Left renal pelvis (tissue), 4 donors: ENCODE measurements at regions not wholly inside any gene's neighbourhood (a gene's known extent, or its start where the extent isn't known, plus 50 kb on each side); places are given as distances from the start of the nearest gene placed in this dataset.

ENCODE experiments used
- DNase-seq, 4 donors: peaks; one replicate each; pipeline ENCODE4 v3.0.0-alpha.2; 2013; ENCODE audit warnings: low read depth in 4 of 4, low spot score in 3 of 4

GRCh38 chr6:1513215-1513780 lies 96.4 kb upstream of the FOXC1 start:
- no peak for DNase-seq

GRCh38 chr6:1514078-1514477 lies 95.6 kb upstream of the FOXC1 start:
- no peak for DNase-seq

DNA sequence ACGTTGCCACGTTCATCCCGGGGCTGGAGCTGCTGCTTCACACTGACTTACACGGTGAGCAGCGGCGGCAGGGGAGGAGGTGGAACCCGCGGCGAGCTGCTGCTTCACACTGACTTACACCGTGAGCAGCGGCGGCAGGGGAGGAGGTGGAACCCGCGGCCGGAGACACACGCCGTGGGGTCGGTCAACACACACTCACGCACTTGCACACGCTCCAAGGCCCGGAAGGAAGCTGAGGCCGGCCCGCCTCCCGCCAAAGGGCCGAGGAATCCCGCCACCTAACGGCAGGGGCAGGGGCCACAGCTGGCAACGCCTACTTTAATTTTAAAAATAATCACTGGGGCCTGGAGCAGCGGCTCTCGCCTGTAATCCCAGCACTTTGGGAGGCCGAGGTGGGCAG lies 94.4 kb upstream of the FOXC1 start:
- DNase-seq, result no peak

DNA sequence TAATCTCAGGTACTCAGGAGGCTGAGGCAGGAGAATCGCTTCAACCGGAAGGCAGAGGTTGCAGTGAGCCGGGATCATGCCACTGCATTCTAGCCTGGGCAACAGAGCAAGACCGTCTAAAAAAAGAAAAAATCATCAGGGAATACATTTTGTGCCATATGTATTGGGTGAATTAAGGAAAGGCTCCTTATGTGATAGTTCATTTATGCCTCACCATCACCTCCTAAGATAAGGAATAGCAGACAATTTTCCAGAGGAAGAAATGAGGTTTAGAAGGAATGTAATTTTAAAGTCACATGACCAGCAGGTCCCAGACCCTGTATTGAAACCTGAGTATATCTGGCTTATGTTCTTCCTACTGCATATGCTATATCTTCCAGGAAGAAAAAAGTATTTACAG lies 93.9 kb upstream of the FOXC1 start:
- DNase-seq, result no peak

DNA sequence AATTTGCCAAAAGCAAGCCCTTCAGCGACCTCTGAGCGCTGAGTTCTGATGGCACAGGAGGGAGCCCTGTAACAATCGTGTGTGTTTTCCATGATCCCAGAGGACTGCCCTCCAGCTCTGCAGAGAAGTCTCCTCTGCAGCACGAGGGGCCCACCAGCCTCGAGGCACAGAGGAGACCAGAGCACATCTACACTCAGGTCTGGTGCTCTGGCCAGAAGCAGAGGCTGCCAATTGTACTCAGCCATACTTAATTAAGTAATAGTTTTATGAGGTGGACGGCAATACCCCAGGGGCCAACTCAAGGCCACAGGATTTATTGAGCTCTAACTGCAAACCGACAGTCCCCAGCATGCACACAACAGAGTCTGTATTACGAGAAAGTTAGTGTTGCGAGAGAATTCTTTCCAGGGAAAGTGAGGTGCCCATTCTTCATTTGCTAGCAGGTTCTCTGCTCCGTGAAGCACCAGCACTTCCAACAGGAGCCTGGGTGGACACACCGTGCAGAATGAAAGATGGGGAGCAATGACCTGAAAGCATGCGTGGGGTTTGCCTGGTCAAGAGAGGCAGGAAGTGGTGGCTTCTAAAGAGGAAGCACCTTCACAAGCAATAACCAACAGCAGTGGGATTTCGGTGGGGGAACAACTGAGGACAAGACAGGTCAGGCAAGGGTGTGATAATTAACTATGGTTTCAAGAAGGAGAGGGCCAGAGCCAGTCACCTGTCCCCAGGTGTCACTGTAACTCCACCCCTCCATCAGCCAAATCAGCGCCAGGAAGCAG lies 92.8 kb upstream of the FOXC1 start:
- no peak for DNase-seq

- no peak for DNase-seq
Measured at GRCh38 chr6:1518855-1519254, 90.9 kb upstream of the FOXC1 start.

GRCh38 chr6:1519597-1519996 lies 90.1 kb upstream of the FOXC1 start:
- no peak for DNase-seq

DNA sequence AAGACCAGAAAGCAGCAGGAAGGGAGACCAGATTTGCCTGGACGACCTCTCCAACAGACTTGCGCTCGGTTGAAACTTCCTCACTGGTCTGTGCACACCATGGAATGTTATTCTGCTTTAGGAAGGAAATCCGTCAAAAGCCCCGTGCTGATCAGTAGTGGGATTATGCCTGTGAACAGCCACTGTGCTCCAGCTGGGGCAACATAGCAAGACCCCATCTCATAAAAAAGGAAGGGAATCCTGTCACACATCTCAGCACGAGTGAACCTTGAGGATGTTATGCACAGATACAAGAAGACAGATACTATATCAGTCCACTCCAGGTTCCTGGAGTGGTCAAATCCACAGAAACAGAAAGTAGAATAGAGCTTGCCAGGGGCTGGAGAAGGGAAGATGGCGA lies 86.9 kb upstream of the FOXC1 start:
- no peak for DNase-seq

- peak in 3 of 4 donors; percentile 36 to 65 (median 42) for DNase-seq
Measured at GRCh38 chr6:1524040-1524480, 85.7 kb upstream of the FOXC1 start.

- DNase-seq, result no peak
Measured at GRCh38 chr6:1525364-1526038, 84.2 kb upstream of the FOXC1 start.

DNA sequence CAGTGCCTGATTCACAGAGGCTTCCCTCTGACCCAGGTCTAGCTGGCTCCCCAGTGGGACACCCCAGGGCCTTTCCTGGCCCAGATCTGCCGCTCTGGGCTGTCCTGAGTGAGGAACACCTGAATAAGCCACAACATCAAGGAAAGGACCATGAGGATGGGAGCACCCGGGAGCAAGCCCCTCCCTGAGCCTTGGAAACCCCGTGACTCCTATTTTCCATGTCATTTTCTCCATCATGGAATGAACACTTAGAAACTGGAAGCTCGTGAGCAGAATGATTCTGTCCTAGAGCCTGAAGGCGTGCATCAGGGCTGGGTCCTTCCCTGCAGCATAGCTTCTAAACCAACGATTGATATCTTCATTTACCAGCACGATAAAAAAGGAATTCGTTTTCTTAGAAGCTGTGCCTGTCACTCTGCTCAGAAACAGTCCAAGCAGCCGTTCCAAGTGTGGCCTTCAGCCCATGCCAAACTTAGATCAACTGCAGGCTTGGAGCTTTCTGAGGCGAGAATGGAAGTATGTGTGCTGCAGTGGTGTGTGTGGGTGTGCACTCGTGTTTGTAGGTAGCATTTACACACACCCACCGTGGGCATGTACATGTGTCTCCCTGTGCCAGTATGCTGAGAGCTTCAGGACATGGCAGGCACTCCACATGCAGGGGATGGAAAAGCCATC lies 83.2 kb upstream of the FOXC1 start:
- no peak for DNase-seq

DNA sequence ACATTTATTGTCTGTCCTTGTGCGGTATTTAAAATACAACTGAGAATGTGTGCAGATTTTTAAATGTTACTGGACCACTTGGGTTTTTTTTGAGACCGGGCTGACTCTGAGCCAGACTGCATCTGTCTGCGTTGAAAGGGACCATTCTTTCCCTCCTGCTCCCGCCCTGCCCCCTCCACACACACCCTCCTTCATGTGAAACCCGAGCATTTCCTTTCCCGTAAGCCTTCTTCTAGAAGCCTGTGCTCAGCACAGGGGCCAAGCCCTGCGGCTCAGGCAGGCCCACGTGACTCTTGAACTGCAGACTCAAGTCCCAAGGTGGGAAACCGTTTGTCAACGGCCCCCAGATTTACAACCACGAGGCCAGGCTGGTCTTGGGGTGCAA lies 82.7 kb upstream of the FOXC1 start:
- DNase-seq, result peak in 3 of 4 donors; percentile 43 to 60 (median 44)

GRCh38 chr6:1535295-1535694 lies 74.4 kb upstream of the FOXC1 start:
- no peak for DNase-seq

GRCh38 chr6:1536526-1537429 lies 72.9 kb upstream of the FOXC1 start:
- DNase-seq, result no peak

DNA sequence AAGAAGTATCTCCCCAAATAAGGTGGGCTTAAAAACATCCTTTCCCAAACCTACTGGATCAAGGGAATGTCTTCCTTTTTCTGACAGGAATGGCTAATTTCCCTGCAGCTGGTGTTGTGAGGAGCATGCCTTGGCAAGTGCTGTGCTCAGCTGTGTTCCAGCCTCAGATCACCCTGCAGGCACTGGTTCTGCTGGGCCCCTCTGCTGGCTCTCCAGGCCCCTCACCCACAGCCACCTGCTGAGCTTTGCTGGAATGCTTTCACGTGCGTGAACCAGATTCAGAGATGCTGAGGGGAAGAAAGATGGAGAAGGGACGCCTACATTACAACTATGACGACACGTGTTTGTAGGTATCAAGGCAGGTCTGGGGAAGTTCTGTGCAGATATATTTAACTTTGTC lies 71.3 kb upstream of the FOXC1 start:
- DNase-seq, result no peak

- no peak for DNase-seq
Measured at GRCh38 chr6:1538810-1539478, 70.8 kb upstream of the FOXC1 start.

GRCh38 chr6:1540864-1541521 lies 68.7 kb upstream of the FOXC1 start:
- DNase-seq, result no peak

DNA sequence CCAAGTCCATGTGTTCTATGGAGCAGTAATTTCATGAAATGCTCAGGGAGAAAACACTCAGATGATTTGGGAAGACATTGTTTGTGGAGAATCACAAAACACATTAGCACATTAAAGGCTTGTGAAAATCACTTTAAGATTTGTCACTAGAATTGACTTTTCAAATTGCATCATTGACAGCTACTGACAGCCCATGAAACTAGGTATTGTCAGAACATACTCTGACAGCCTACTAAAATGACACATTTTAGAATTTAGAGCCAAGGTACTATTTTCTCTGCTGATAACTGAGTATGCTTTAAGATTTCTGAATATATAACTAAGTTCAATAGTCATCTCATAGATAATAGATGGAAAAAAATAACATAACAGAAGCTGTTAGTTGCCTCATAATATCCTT lies 67.4 kb upstream of the FOXC1 start:
- no peak for DNase-seq

DNA sequence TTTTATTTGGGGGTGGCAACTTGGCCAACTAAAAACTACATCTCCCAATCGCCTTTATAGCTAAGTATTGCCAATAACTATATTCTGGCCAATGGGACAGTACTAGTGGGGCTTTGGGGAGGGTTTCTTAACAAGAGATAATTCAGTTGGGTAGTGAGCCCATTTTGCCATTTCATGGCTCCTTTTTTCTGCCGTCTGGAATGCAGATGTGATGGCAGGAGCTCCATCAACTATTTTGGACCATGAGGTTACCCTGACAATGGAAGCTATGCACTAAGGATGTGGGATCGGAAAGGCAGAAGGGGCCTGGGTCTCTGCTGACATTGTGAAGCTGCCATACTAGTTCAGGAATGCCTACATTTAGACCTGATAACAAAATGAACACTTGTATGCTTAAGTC lies 67.0 kb upstream of the FOXC1 start:
- DNase-seq, result no peak
